ENCODE measurements at regions not wholly inside any gene's neighbourhood (a gene's known extent, or its start where the extent isn't known, plus 50 kb on each side); places are given as distances from the start of the nearest gene placed in this dataset.

DNA sequence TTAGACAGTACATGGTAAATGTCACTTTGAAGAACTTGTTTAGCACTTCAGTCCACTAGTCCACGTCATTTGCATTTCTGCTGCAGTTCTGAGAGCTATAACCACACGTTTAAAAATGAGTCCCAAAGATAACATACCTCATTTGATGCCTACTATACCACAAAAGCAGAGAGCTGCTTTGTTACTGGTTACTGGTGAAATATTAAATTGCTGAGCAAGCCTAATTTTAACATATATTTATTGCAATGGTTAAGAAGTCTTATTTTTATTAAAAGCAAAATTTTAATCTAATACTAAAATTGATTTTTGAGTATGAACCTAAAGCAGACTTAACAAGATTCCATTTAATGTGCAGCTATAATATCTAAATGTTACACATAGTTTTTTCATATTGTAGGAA is 1949.7 kb upstream of the PRR20A start:
- DNase-seq (no peak), FAIRE-seq (no peak)
- intact Hi-C loops (cut with DNase I), result no loop called here
- H3K27ac ChIP-seq (ENCODE audit: low read depth in 2 of 2, low read length in 2 of 2), result no peak overlapping the region
- TF ChIP-seq CTCF (IDR thresholded peaks at IDR 0.05; ENCODE audit: borderline replicate concordance, extremely low read depth, insufficient read depth), result no peak
- no peak overlapping the region for H3K9ac ChIP-seq (ENCODE audit: low read length in 3 of 3)
- H3K4me3 ChIP-seq (ENCODE audit: low read length in 3 of 3), result no peak overlapping the region
- no peaks in the 10 kb centered on the region for H3K4me1 ChIP-seq (ENCODE audit: control insufficient read depth in 2 of 3, insufficient read depth in 2 of 3, low read depth in 1 of 3, low read length in 3 of 3)
- no peaks in the 10 kb centered on the region for H3K36me3 ChIP-seq (ENCODE audit: control insufficient read depth in 2 of 3, insufficient read depth in 3 of 3, low read length in 3 of 3)
- no peaks in the 10 kb centered on the region for H3K9me3 ChIP-seq (ENCODE audit: control insufficient read depth in 2 of 3, insufficient read depth in 1 of 3, low read length in 3 of 3)
- H3K27me3 ChIP-seq (ENCODE audit: control insufficient read depth, insufficient read depth, low read length), result no peaks in the 10 kb centered on the region

DNA sequence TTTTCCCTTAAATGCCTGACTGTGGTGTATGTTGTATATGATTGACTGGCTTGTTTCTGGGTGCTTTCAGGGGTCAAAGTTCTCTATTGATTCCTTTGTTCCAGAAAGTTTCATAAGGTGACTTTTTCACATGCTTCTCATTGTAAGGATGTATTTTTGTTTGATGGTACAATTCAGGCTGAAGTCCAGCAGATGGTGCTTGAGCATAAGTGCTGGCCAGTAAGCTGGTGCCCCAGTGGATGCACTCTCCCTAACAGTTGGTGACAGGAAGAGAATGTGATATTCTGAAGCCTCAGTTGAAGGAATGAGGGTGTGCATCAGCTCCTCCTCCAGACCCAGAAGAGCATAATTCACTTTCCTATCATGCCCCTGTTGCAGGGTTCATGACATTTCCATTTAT is 1941.6 kb upstream of the PRR20A start:
- Histone ChIP-seq H3K9me3 (ENCODE audit: control insufficient read depth in 2 of 3, insufficient read depth in 1 of 3, low read length in 3 of 3) (no peaks in the 10 kb centered on the region), H3K4me1 (ENCODE audit: control insufficient read depth in 2 of 3, insufficient read depth in 2 of 3, low read depth in 1 of 3, low read length in 3 of 3) (no peaks in the 10 kb centered on the region), H3K27ac (ENCODE audit: low read depth in 2 of 2, low read length in 2 of 2) (no peak overlapping the region), H3K9ac (ENCODE audit: low read length in 3 of 3) (no peak overlapping the region), H3K27me3 (ENCODE audit: control insufficient read depth, insufficient read depth, low read length) (no peaks in the 10 kb centered on the region), H3K4me3 (ENCODE audit: low read length in 3 of 3) (no peak overlapping the region), H3K36me3 (ENCODE audit: control insufficient read depth in 2 of 3, insufficient read depth in 3 of 3, low read length in 3 of 3) (no peaks in the 10 kb centered on the region)
- no peak for TF ChIP-seq CTCF (IDR thresholded peaks at IDR 0.05; ENCODE audit: borderline replicate concordance, extremely low read depth, insufficient read depth)
- FAIRE-seq (no peak), DNase-seq (peak in 2 of 5 donors; percentile 8 to 19)
- intact Hi-C loops (cut with DNase I), result no loop called here

DNA sequence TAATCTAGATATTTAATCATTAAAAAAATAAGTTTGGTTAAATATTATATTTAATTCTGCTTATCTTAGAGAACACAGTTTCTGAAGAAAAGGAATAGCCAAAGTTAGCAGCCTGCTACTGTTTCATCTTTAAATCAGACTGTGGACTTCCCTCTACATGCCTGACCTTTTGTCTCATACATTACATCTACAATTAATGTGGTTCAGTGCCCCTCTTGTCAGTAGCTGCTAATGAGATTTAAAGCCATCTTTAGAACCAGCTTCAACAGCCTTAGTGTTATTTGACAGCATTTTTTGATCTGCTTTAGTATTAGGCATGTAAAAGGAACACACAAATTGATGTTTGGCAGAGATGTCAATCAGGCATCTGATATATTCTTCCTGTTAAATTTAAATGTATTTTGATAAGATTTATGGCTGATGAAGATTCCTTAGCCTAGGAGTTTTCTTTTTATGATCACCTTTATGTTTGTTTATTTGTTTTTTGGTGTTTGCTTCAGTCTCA is 1925.8 kb upstream of the PRR20A start:
- no peak for DNase-seq
- no peak overlapping the region for H3K4me3 ChIP-seq (ENCODE audit: low read length in 3 of 3)
- FAIRE-seq, result no peak
- no peaks in the 10 kb centered on the region for H3K36me3 ChIP-seq (ENCODE audit: control insufficient read depth in 2 of 3, insufficient read depth in 3 of 3, low read length in 3 of 3)
- H3K9ac ChIP-seq (ENCODE audit: low read length in 3 of 3), result no peak overlapping the region
- no peak for TF ChIP-seq CTCF (IDR thresholded peaks at IDR 0.05; ENCODE audit: borderline replicate concordance, extremely low read depth, insufficient read depth)
- intact Hi-C loops (cut with DNase I), result no loop called here
- no peaks in the 10 kb centered on the region for H3K4me1 ChIP-seq (ENCODE audit: control insufficient read depth in 2 of 3, insufficient read depth in 2 of 3, low read depth in 1 of 3, low read length in 3 of 3)
- no peaks in the 10 kb centered on the region for H3K9me3 ChIP-seq (ENCODE audit: control insufficient read depth in 2 of 3, insufficient read depth in 1 of 3, low read length in 3 of 3)
- no peaks in the 10 kb centered on the region for H3K27me3 ChIP-seq (ENCODE audit: control insufficient read depth, insufficient read depth, low read length)
- no peak overlapping the region for H3K27ac ChIP-seq (ENCODE audit: low read depth in 2 of 2, low read length in 2 of 2)

GRCh38 chr13:55219538-55219937 is 1921.2 kb upstream of the PRR20A start:
- no peak for TF ChIP-seq CTCF (IDR thresholded peaks at IDR 0.05; ENCODE audit: borderline replicate concordance, extremely low read depth, insufficient read depth)
- intact Hi-C loops (cut with DNase I), result no loop called here
- Histone ChIP-seq H3K9ac (ENCODE audit: low read length in 3 of 3) (no peak overlapping the region), H3K9me3 (ENCODE audit: control insufficient read depth in 2 of 3, insufficient read depth in 1 of 3, low read length in 3 of 3) (no peaks in the 10 kb centered on the region), H3K4me1 (ENCODE audit: control insufficient read depth in 2 of 3, insufficient read depth in 2 of 3, low read depth in 1 of 3, low read length in 3 of 3) (no peaks in the 10 kb centered on the region), H3K4me3 (ENCODE audit: low read length in 3 of 3) (no peak overlapping the region), H3K27me3 (ENCODE audit: control insufficient read depth, insufficient read depth, low read length) (no peaks in the 10 kb centered on the region), H3K27ac (ENCODE audit: low read depth in 2 of 2, low read length in 2 of 2) (no peak overlapping the region), H3K36me3 (ENCODE audit: control insufficient read depth in 2 of 3, insufficient read depth in 3 of 3, low read length in 3 of 3) (no peaks in the 10 kb centered on the region)
- no peak for FAIRE-seq
- DNase-seq, result no peak

All from kidney (tissue), 13 donors.